Spinal cord (tissue), 10 donors: ENCODE measurements at regions not wholly inside any gene's neighbourhood (a gene's known extent, or its start where the extent isn't known, plus 50 kb on each side); places are given as distances from the start of the nearest gene placed in this dataset. TPM values are rescaled to one million over a fixed set of nuclear protein-coding genes. Genes with fewer than 3 reads are reported as not detected.

ENCODE experiments used
- DNase-seq, 6 donors: peaks; one replicate each; pipeline versions ENCODE4 v3.0.0 to v3.0.0-alpha.2; 2013 to 2015; ENCODE audit warnings: low spot score in 6 of 6, low read depth in 4 of 6
- H3K27ac ChIP-seq: one replicate; pipeline ENCODE4 v1.5.1; 2013; ENCODE audit warnings: low read depth, low read length, control low read depth
- H3K27me3 ChIP-seq: one replicate; pipeline ENCODE4 v1.6.1; 2013; ENCODE audit warnings: low read length; ENCODE audit not compliant: control insufficient read depth, insufficient read depth
- H3K36me3 ChIP-seq: one replicate; pipeline ENCODE4 v1.6.1; 2013; ENCODE audit warnings: low read length; ENCODE audit not compliant: control insufficient read depth, insufficient read depth
- H3K4me1 ChIP-seq: one replicate; pipeline ENCODE4 v1.6.1; 2013; ENCODE audit warnings: low read length; ENCODE audit not compliant: control insufficient read depth, insufficient read depth
- H3K4me3 ChIP-seq: one replicate; pipeline ENCODE4 v1.5.1; 2013; ENCODE audit warnings: low read depth, low read length, control low read depth
- H3K9me3 ChIP-seq: one replicate; pipeline ENCODE4 v1.6.1; 2013; ENCODE audit warnings: low read length; ENCODE audit not compliant: control insufficient read depth, insufficient read depth
- WGBS: methylation state at CpG from one replicate; pipeline ENCODE4 v1.1.5; 2013; ENCODE audit warnings: missing lambda C conversion rate; ENCODE audit not compliant: insufficient coverage; 5-methylcytosine and 5-hydroxymethylcytosine counted together
- small RNA-seq: library from RNA; depleted of rRNA; stranded (forward); fragments of <200 nt; gene quantifications from one replicate; pipeline ENCODE3, GENCODE V24; 2014; ENCODE audit warnings: low replicate concordance
- donor health status: healthy.

DNA sequence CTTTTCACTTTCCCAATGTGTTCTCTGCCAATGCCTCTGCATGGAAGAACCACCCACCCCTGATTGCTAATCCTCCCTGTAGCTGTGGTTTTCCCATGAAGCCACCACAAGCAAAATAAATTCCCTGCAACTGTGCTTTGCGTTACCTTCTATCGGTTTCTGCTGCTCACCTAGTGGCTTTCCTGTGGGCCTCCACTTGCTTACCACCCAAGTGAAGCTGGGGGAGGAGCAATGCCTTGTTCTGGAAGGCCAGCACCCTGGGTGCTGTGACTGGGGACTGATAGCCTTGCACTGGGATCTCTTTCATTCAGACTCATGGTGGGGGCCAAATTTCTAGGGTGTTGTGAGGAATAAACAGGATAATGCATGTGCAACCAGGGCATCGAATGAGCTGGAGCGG lies 56.3 kb upstream of the GDNF start:
- DNase-seq: no peak
- 86% methylated on average over 4 of the region's 4 CpGs for WGBS
- Histone ChIP-seq H3K27ac (no peak overlapping the region), H3K27me3 (no peaks in the 10 kb centered on the region), H3K4me3 (no peak overlapping the region), H3K4me1 (no peaks in the 10 kb centered on the region), H3K36me3 (no peaks in the 10 kb centered on the region), H3K9me3 (no peaks in the 10 kb centered on the region)

GRCh38 chr5:37893434-37894134 lies 53.7 kb upstream of the GDNF start:
- H3K36me3 ChIP-seq: no peaks in the 10 kb centered on the region
- no peaks in the 10 kb centered on the region for H3K4me1 ChIP-seq
- H3K27me3 ChIP-seq: no peaks in the 10 kb centered on the region
- WGBS: 90% methylated on average over 3 of the region's 3 CpGs
- no peak overlapping the region for H3K27ac ChIP-seq
- no peak overlapping the region for H3K4me3 ChIP-seq
- no peak for DNase-seq
- H3K9me3 ChIP-seq: no peaks in the 10 kb centered on the region

- Histone ChIP-seq H3K36me3 (no peaks in the 10 kb centered on the region), H3K27me3 (no peaks in the 10 kb centered on the region), H3K9me3 (no peaks in the 10 kb centered on the region), H3K4me3 (no peak overlapping the region), H3K27ac (no peak overlapping the region), H3K4me1 (no peaks in the 10 kb centered on the region)
- no CpG with 5 or more reads among the region's 1 CpG for WGBS
- peak in 1 of 6 donors; percentile 13 for DNase-seq
These were observed 52.7 kb upstream of the GDNF start for GRCh38 chr5:37892586-37892985.

- 83% methylated on average over 1 of the region's 1 CpG for WGBS
- no peaks in the 10 kb centered on the region for H3K27me3 ChIP-seq
- H3K9me3 ChIP-seq: no peaks in the 10 kb centered on the region
- no peaks in the 10 kb centered on the region for H3K4me1 ChIP-seq
- DNase-seq: no peak
- no peak overlapping the region for H3K27ac ChIP-seq
- H3K36me3 ChIP-seq: no peaks in the 10 kb centered on the region
- no peak overlapping the region for H3K4me3 ChIP-seq
These were observed 52.0 kb upstream of the GDNF start for GRCh38 chr5:37891832-37892231.

- H3K4me1 ChIP-seq: peaks cover 4% of the 10 kb centered on the region
- DNase-seq: no peak
- no peaks in the 10 kb centered on the region for H3K27me3 ChIP-seq
- WGBS: 69% methylated on average over 5 of the region's 8 CpGs
- H3K27ac ChIP-seq: no peak overlapping the region
- no peaks in the 10 kb centered on the region for H3K9me3 ChIP-seq
- H3K4me3 ChIP-seq: no peak overlapping the region
- no peaks in the 10 kb centered on the region for H3K36me3 ChIP-seq
These were observed 49.9 kb upstream of the GDNF start for GRCh38 chr5:37889612-37890317.

Small RNA genes lying in the stretch of these regions (small RNA-seq; reads per million reads assigned to genes)
- not detected for gene LINC02110
